GM21515 (cell line): ENCODE measurements at regions not wholly inside any gene's neighbourhood (a gene's known extent, or its start where the extent isn't known, plus 50 kb on each side); places are given as distances from the start of the nearest gene placed in this dataset.

ENCODE experiments used
- ATAC-seq: cut with Tn5 transposase; IDR thresholded peaks from one replicate; pipeline ENCODE4 v1.9.1; 2021; ENCODE audit not compliant: unreplicated experiment

DNA sequence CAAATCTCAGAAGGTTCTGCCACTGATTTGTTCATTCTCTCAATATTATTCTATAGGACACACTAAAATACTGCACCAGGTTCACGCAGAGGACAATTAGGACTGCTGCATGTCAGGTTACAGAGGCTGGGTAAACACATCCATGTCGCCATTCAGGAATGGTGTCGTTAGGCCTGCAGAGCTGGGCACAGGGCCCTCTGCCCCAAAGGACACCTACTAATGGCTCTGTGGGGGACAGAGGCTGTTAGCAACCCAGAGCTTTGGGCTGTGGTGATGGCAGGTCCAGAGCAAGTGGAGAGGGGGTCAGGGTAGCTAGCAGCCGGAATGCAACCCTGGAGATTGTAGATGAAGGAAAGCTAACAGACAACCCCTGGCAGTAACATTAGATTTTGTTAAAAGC is 115.9 kb downstream of the TTC32 start:
- ATAC-seq, result no peak

DNA sequence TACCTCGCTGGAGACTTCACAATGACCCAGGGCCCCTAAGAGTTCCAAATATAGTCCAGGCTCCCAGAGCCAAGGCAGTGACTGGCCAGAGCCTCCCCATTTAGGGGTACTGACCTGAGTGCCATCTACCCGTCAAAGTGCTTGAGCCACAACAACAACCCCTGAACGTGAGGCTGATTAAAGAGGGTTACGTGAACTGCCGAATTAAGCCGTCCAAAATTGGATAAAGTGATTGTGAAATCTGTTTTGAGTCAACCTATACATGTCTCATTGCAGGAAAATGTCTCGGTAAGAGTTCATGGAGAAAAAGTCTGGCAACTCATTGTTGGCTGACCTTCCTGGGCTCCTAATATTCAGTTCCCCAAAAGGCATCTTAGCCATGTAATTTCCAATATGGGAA is 116.3 kb downstream of the TTC32 start:
- ATAC-seq, result no peak

DNA sequence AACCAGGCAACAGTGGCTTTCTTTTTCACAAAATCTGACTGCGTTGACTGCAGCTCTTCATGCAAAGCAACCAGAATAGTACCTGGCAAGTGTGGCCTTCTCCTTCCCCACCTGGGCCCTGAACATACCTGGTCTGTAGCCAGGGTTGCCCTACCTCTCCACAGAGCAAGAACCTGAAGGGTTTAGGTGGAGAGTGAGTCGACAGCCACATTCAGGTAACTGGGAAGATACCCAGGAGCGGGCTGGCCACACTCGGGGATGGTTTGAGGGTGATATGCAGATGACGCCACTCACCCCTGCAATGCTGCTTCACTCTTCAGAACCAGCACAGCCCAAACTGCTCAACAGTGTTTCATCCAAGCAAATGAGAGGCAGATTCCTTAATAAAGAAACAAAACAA is 117.3 kb downstream of the TTC32 start:
- ATAC-seq, result no peak

DNA sequence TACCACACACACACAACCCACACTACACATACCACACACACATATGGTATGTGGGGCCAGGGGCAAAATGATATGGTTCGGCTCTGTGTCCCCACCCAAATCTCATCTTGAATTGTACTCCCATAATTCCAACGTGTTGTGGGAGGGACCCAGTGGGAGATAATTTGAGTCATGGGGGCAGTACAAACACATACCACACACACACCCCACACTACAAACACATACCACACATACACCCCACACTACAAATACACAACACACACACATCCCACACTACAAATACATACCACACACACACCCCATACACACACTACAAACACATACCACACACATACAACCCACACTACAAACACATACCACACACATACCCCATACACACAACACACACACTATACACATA is 117.8 kb downstream of the TTC32 start:
- ATAC-seq, result no peak

DNA sequence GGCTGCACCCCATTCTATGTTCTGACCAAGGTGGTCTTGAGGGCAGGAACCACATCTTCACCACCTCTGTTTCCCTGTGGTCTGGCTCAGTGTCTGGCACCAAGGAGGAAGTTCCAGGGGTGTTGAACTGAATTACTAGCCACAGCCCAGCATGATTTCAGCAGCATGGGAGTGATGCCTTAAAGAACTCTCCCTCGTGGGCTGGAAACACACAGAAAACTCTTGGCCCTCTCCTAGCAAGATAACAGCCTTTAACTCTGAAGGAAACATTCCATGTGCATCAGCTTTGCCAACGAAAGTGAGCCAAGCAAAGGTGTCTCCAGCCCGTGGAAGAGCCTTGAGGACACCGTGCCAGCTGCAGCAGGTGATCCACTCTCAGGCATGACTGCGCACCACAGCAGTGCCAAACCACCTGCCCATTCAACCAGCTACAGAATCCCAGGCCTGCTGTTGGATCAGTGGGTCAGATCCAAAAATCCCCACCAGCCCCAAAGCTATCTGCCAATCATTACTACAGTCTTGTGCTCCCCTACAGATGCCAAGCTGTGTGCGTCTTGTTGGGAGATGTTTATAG is 124.8 kb downstream of the TTC32 start:
- no peak for ATAC-seq

DNA sequence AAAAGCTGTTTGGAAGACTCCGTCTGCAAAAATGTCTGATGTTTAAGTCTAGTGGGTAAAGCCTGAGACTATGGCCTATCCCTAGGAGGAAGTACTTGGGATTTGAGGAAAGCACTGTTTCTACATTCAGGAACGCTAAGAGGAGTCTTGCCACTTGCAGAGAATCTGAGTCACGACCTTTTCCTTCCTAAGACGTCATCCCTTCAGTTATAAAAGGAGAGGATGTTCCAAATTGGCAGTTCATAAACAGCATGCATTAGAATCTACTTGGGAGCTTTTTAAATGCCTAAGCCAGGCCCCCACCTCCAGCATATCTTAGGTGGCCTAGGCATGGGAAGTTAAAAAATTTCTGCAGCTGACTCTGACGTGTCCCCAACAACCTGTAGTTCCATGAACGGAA is 125.9 kb downstream of the TTC32 start:
- ATAC-seq, result no peak

DNA sequence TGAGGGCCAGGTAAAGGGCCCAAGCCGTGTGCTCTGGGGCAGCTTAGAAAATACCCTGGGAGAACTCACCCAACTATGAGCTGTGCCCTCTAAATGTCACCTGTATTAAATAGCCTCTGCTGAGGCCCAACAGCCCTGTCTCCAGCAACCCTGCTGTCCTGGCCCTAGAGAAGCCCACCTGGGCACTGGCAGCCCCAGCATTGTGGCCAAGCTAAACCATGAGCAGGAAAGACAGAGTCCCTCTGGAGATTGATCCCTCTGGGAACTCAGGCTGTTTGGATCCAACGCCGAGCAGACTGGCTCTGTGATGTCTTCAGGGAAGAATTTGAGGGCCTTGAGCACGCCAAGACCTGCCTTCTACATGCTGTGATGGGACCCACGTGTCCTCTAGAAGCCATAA is 126.5 kb downstream of the TTC32 start:
- no peak for ATAC-seq

DNA sequence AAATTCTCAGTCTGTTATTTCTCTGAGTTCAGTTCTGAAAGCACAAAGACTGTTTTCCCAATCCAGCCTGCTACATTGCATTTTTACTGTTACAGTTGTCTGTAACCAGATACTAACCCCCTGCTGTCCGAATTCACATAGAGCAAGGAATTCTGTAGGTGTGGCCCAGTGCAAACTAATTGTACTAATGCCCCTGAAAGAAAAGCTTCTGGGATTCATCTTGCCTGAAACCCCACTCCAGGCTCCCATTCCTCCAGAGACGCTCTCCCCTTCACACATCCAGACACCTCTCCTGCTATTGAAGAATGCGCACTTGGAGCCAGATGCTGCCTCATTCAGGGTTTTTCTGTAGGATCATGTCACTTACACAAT is 127.0 kb downstream of the TTC32 start:
- ATAC-seq, result no peak

DNA sequence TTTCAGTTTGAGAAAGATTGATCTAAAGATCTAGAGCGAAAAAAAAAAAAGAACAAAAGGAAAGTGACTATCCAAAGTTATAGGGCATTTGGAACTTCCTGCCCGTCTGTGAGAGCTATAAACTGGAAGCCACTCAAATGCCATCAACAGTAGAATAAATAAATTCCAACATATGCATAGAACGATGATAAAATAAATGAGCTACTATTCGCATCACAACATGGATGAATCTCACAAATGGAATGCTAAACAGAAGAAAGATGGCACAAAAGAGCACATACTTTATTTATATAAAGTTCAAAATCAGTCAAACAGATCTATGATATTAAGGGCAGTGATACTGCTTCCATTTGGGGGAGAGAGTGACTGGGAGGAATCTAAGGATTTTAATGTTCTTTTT is 128.8 kb downstream of the TTC32 start:
- no peak for ATAC-seq

DNA sequence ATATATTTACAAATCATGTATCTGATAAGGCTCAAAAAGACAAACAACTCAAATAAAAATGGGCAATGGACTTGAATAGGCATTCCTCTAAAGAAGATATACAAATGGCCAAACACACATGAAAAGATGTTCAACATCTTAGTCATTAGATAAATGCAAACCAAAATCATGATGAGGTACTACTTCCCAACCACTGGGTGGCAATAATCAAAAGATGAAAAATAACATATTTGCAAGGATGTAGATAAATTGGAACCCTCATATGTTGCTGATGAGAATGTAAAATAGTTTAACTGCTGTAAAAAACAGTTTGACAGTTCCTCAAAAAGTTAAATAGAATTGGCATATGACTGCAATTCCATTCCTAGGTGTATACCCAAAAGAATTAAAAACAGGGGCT is 132.3 kb downstream of the TTC32 start:
- no peak for ATAC-seq

DNA sequence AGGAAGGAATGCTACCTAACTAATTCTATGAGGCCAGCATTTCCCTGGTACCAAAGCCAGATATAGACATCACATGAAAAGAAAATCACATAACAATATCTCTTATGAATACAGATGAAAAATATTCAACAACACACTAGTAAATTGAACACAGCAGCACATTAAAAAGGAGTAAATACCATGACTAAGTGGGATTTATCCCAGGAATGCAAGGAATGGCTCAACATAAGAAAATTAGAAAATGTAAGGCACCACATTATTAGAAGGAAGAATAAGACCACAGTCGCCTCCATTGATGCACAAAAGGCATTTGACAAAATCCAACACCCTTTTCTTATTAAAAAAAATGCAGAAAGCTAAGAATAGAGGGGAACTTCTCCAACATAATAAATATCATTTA is 133.9 kb downstream of the TTC32 start:
- no peak for ATAC-seq

DNA sequence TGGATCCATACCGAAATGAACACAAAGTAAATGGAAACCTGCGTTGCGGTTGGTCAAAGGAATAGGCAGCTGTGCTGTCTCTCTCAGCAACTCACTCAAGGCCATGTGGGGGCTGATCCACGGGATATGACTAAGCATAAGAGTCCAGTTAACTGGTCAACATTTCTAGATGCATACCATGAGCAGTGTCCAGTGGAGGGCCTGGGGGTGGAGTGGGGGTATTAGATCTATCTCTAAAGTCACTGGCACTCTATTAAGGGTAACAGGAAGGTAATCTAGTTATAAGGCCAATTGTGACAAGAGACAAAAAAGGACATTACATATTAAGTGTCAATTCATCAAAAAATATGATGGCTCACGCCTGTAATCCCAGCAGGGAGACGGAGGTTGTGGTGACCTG is 136.8 kb downstream of the TTC32 start:
- ATAC-seq, result no peak

DNA sequence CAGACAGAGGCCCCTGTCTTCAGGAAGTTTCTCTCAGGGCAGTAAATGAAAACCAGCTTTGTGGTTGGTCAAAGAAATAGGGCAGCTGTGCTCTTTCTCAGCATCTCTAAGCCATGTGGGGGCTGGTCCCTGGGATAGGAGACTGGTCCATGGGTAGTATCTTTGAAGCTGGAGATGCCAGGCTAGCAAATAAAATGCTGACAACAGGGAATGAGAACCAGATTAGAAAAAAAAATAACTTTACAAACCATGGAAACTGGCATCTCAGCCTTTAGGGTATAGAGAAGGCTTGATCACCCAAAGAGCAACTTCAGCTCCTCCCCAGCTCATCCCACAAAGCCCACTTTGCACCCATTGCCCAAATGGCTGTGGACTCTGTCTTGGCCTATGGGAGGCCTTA is 138.1 kb downstream of the TTC32 start:
- ATAC-seq, result no peak

DNA sequence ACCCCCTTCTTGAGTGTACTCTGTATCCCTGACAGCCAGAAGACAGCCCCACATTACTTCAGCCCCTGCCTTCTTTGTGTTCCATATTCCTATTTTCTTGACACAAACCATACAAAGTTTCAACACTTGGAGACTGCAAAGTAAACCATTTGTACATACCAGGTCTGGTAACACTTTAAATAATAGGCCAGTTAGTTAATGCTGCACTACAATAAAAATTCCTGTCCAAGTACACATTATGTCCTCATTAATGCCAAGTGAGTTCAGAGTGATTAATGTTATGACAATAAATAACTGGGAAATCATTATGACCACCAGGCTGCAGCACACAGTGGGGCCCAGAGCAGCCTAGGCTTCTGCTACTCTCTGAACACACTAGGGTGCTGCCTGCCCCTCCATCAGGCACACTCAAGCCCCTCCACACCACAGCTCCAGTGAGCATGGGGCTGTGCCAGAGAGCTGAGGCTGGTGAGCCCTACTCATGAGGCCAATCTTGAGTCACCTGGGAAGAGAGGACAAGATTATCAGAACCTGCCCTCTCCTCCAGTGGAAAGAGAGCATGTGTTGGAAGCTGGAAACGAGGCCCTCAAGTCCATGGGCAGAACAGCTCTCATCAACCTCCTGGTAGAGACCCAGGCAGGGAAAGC is 138.7 kb downstream of the TTC32 start:
- ATAC-seq, result no peak

DNA sequence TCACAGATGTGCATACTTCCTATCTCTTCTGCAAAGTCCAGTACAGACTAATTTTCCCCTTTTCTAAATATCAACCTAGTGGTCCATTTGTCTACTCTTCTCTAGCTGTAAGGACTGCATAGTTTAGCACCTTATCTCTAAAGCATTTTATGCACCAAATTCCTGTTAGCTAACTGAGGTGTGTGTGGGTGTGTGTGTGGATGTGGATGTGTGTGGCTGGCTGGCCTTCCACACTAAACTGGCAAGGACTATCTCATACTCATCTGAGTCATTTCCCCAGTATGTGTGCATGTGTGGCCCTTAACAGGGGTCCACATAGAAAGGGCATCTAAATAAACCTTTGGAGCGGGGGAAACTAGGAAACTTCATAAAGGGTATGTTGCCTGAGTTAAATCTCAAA is 139.6 kb downstream of the TTC32 start:
- no peak for ATAC-seq

DNA sequence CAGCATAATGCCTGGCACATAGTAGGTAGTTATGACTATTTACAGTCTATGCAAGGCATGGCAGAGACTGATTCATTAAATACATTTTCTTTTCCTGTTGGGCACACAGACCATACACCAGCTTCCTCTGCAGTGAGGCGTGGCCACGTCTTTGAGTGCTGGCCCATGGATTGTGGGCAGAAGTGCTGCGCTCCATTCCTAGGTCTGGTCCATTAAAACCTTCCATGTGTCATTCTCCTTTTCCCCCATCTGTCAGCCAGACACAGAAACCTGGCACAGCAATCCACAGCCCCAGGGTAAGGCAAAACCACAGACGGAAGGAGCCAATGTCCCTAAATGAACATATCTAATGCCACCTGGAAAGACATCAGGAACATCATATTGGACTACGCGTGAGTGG is 141.9 kb downstream of the TTC32 start:
- no peak for ATAC-seq

DNA sequence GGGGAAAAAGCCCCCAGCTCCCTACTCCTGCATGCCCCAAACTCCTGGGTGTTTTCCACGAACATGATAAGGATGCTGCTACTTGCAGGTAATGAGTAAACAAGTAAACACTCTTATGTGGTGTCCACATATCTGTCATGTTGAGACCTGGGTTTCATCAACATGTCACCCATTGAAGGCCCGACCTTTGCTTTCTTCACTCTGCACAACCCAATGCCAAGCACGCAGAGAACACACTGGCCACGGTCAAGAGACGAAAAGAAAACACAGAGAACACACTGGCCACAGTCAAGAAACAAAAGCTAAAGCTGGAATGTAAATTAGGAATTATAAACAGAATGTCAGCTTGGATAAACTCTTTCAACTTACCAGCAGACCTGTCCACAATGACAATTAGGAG is 143.1 kb downstream of the TTC32 start:
- no peak for ATAC-seq

DNA sequence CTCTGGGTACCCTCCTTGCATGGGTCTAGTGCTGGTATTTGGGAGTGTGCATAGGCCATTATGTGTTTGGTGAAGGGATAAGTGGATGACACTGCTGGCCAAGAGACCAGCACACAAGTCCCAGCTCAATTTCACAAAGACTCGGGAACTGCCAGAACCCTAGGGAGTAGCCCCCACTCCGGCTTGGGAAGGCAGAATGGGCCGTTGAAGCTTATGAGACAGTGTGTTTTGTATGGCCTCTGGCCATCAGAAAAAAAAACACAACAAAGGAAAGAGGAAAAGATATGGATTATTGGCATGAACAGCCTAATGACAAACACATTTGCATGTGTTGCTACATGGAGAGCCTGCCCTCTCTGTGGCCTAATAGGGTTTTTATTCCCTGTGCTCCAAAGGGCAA is 144.2 kb downstream of the TTC32 start:
- ATAC-seq, result no peak

DNA sequence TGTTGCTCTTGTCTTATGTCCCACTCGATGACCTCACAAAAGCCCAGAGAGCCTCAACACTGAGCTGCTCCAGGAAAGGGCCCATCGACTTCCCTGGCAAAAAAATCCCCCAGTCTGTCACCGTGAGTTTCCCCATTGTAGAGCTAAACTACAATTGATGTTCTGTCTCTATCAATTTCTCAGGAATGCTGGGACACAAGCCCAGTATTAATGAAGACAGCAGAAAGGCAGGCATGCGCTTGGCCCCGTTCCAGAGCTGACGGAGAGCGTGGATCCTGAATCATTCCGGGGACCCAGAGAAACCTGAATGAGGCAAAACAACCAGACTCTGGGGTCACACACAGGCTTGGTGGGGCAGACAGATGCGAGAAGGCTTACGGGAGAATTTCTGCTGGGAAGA is 146.9 kb downstream of the TTC32 start:
- no peak for ATAC-seq

DNA sequence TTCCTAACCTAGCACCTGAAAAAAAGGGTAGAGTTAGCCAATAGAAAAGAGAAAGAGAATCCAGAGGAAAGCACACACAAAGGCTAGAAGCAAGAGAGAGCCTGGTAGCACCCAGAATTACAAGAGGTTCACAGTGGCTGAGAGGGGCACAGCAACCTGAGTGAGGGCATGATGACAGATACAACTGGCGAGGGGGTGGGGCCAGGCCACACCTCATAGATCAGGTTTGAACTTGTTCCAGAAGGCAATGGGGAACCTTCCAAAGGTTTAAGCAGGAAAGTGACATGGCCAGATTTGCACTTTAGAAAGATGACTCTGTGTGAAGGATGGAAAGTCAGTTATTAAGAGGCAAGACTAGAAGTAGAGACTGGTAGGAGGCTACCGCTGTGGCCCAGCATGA is 148.0 kb downstream of the TTC32 start:
- ATAC-seq, result no peak

DNA sequence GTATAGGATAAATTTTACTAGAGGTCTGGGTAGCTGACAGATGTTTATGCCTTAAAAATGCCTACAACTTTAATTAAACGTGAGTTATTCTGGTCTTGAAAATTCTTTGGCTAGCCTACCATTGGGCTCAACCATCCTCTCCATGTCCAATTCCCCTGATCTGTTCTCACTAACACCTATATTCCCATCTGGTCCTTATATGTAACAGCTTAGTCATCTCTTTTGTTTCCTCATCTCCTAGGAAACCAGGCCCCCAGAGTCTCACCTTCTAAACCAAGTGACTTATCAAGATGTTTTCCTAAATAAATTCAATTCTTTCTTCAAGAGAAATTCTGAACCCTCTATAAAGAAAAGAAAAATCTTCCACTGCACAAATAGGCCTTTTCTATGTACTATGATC is 148.5 kb downstream of the TTC32 start:
- ATAC-seq, result no peak

DNA sequence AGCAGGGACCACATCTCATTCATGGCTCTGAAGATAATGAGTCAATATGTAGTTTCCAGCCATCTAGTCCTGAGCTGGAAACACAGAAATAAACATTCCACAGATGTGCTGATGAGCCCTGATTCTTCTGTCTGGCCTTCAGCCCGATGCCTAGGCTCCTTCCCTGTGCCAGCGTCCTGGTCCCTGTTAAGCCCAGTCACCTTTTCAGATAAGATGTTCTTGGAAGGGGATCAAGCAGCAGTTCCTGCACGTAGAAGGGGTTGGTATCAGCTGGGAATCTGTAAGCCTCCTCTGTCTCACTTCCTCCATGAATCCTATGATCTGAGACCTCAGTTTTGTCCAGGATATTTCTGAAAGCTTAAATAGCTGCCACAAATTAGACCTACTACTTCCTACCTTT is 149.3 kb downstream of the TTC32 start:
- no peak for ATAC-seq

DNA sequence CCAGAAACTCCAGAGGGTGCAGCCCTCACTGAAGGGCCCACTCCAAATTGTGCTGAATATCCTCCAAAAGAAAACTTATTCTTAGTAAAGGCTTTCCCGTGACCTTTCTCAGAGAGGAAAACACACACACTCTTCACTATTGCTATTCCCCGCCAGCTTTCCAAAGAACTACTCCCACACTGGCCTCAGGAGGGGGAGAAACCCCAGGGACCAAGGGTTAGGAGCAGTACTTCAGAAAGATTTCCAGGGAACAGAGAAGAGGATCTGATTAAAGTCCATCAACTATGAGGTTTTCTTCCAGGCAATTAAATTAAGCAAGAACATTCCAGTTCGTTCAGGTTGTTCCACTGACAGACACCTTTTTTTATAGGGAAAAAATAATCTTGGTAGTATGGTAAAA is 150.2 kb downstream of the TTC32 start:
- ATAC-seq, result no peak
